AG04449 (cell line): ENCODE measurements at regions not wholly inside any gene's neighbourhood (a gene's known extent, or its start where the extent isn't known, plus 50 kb on each side); places are given as distances from the start of the nearest gene placed in this dataset.
"Not testable (repeated sequence)": the region's sequence is repeated elsewhere in the genome, so short reads cannot be mapped to it uniquely, and the experiment has no call there.

Source experiments
- CTCF ChIA-PET: fragments of 350-600 bp; formaldehyde crosslinking; extraction: SDS; loops from one replicate; lab custom pipeline; 2021; ENCODE audit warnings: antibody characterized with exemption; lab: Yijun Ruan, JAX
- POLR2A ChIA-PET: fragments of 400-600, 350-600 bp; formaldehyde crosslinking; extraction: SDS; loops from one replicate; lab custom pipeline; 2020; ENCODE audit warnings: antibody characterized with exemption, inconsistent platforms; lab: Yijun Ruan, JAX
- DNase-seq: peaks from one replicate; pipeline ENCODE4 v3.0.0-alpha.2; 2010; ENCODE audit warnings: low read depth, low spot score
- H3K4me3 ChIP-seq: 2 replicates; pipeline ENCODE4 v1.5.1; 2011; ENCODE audit warnings: low read depth, mild to moderate bottlenecking, control low read depth, low read length
- TF ChIP-seq, protein P1 (sequence below): IDR thresholded peaks from one replicate; pipeline ENCODE4 v1.5.1; 2011; ENCODE audit warnings: mild to moderate bottlenecking, moderate library complexity, low read length, control low read depth, inconsistent platforms; ENCODE audit not compliant: insufficient read depth; ENCODE audit errors: missing control alignments

DNA sequence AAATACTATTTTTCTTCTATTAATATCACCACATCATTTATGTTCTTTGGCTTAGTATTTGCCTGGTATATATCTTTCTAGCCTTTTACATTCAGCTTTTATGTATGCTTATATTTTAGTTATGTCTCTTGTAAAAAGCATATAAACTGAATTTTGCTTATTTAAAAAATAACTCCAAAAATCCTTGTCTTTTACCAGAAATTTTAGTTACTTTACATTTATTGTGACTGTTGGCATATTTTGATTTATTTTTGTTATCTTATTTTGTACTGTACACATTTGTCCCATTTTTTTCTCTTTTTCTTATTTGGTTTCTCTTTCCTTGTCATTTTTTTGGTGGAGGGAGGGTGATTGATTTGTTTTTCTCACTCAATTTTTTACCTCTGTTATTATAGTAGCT, 169.6 kb downstream of the UACA start:
- DNase-seq = no peak
- CTCF ChIA-PET = interaction anchor here (1.1 to 3.3 kb wide), 2 partner anchors 9 to 38 kb away, joined by 3 to 13 read pairs; no protein-coding TSS in a partner anchor
- POLR2A ChIA-PET = no interaction called here
- TF ChIP-seq, protein P1, sequence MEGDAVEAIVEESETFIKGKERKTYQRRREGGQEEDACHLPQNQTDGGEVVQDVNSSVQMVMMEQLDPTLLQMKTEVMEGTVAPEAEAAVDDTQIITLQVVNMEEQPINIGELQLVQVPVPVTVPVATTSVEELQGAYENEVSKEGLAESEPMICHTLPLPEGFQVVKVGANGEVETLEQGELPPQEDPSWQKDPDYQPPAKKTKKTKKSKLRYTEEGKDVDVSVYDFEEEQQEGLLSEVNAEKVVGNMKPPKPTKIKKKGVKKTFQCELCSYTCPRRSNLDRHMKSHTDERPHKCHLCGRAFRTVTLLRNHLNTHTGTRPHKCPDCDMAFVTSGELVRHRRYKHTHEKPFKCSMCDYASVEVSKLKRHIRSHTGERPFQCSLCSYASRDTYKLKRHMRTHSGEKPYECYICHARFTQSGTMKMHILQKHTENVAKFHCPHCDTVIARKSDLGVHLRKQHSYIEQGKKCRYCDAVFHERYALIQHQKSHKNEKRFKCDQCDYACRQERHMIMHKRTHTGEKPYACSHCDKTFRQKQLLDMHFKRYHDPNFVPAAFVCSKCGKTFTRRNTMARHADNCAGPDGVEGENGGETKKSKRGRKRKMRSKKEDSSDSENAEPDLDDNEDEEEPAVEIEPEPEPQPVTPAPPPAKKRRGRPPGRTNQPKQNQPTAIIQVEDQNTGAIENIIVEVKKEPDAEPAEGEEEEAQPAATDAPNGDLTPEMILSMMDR = no peak
- H3K4me3 ChIP-seq = no peak overlapping the region

DNA sequence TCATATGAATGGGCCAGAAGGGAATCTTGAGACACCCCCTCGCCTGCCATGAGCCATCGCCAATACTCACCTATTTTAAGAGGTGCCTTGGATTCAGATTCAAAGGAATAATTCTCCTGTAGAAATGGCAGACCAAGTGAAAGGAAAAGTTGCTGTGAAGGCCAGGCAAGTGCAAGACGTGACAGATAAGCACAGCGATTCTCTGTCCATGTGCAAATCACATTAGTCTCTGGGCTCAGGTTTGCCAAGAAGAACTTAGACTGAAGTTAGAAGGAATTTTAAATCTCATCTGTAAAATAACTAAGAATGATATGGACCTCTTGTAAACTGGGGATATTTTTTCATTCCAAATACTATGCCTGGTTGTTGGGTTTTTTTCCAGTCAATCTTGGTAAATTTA, 173.6 kb downstream of the UACA start:
- TF ChIP-seq, protein P1 = no peak
- no peak for DNase-seq
- ChIA-PET CTCF (no interaction called here), POLR2A (no interaction called here)
- no peak overlapping the region for H3K4me3 ChIP-seq

DNA sequence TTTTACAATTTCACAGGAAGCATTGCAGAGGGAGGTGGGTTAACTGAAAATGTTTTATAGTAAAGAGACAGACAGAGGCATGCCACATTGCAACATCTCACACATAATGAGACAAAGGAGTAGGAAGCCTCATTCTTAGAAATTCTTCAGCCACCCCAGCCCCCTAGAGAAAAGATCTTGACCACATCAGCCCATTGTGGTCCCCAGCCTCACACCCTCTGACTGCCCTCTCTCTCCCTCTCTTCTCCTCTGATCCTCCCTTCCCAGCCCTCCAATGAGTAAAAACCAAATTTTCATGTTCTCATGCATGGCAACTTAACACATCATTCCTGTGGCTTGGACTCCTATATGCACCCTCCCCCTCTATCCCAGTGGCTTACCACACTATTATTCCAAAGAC, 174.1 kb downstream of the UACA start:
- DNase-seq = peak; percentile 70
- POLR2A ChIA-PET = no interaction called here
- CTCF ChIA-PET = interaction anchor here (0.9 to 1.0 kb wide), 2 partner anchors 101 to 126 kb away, joined by 3 to 4 read pairs; no protein-coding TSS in a partner anchor
- TF ChIP-seq, protein P1 = no peak
- no peak overlapping the region for H3K4me3 ChIP-seq

DNA sequence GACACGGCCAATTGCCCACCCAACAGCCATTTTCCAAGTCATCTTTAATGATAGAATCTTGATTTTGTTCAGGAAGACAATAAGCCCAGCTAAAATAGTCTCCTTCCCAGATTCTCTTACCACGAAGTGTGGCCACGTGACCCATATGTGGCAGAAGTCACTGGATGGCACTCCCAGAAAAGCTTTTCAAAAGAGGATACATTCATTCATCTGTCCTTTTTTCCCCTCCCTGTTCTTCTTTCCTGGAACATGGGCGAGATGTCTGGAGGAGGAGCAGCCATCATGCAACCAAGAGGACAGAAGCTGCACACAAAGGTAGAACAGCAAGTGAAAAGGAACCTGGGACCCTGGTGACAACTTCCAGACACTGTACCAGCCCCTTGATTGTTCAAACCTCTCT, 174.7 kb downstream of the UACA start:
- ChIA-PET POLR2A (no interaction called here), CTCF (interaction anchor here (0.9 to 1.0 kb wide), 2 partner anchors 100 to 126 kb away, joined by 3 to 4 read pairs; no protein-coding TSS in a partner anchor)
- TF ChIP-seq, protein P1 = no peak
- H3K4me3 ChIP-seq = no peak overlapping the region
- no peak for DNase-seq

DNA sequence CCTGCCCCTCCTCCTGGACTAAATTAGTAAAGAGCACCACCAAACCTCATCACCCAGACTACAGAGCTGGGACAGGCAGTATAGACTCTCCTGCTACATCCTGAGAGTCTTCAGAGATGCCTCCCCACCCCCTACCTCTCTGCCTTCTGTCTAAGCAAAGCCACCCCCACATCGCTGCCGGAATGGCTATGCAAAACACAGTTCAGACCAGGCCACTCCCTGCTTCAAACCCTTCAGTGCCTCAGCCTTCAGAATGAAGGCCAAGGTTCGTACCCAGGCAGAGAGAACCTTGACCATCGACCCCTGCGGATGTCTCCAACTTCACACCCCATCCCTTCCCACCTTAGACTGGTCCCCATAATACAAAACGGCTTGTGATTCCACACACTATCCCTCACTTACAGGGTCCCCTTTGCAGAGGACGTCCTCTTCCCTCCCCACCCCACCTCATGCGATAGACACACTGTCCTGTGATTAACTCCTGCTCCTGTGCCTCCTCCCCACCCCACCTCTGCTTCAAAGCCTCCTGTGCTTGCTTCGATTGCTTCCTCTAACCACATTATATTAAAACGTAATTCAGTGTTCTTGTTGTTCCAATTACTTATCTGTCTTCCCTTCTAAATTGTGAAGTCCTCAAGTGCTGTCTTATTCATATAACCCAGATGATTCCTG, 175.3 kb downstream of the UACA start:
- TF ChIP-seq, protein P1 = no peak
- ChIA-PET CTCF (no interaction called here), POLR2A (no interaction called here)

DNA sequence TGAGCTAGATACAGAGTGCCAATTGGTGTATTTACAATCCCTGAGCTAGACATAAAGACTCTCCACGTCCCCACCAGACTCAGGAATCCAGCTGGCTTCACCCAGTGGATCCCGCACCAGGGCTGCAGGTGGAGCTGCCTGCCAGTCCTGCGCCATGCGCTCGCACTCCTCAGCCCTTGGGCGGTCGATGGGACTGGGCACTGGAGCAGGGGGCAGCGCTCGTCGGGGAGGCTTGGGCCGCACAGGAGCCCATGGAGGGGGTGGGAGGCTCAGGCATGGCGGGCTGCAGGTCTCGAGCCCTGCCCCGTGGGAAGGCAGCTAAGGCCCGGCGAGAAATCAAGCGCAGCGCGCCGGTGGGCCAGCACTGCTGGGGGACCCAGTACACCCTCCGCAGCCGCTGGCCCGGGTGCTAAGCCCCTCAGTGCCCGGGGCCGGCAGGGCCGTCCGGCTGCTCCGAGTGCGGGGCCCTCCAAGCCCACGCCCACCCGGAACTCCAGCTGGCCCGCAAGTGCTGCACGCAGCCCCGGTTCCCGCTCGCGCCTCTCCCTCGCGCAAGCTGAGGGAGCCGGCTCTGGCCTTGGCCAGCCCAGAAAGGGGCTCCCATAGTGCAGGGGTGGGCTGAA, 176.2 kb downstream of the UACA start:
- CTCF ChIA-PET = interaction anchor here (0.7 kb wide), 1 partner anchor 1111 kb away, joined by 3 read pairs; no protein-coding TSS in a partner anchor
- H3K4me3 ChIP-seq, POLR2A ChIA-PET, DNase-seq: not testable (repeated sequence)

More for the DNA sequence above, 175.3 kb downstream of the UACA start:
- H3K4me3 ChIP-seq = no peak overlapping the region
- DNase-seq = no peak
